ENCODE measurements at regions not wholly inside any gene's neighbourhood (a gene's known extent, or its start where the extent isn't known, plus 50 kb on each side); places are given as distances from the start of the nearest gene placed in this dataset.

DNA sequence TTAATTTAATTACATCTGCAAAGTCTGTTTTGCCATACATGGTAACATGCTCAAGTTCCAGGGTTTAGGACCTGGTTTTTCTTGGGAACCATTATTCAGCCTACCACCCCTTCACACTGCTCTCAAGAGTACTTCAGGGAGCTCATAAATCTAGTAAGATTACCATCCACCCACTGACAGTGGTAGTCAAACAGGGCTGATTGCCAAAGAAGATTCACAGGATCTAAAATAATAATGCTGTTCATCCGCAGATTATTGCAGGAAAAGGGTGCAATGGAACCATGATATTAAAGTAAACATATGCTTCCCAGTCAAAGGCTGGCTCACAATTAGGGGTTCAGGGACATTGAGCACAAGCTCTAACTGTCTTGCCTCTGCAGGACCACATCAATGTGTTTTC is 148.0 kb upstream of the CYRIA start:
- Histone ChIP-seq H3K27ac (ENCODE audit: low read length) (no peak overlapping the region), H3K27me3 (ENCODE audit: low read length) (no peaks in the 10 kb centered on the region), H3K9me3 (ENCODE audit: low read length) (no peaks in the 10 kb centered on the region), H3K4me1 (ENCODE audit: low read length) (no peaks in the 10 kb centered on the region), H3K4me2 (ENCODE audit: low read depth, low read length, poor library complexity, severe bottlenecking) (no peak overlapping the region), H3K9ac (ENCODE audit: low read length) (no peak overlapping the region), H3K4me3 (ENCODE audit: low read length) (no peak overlapping the region), H3K9me2 (replicated peaks; ENCODE audit: insufficient read depth, low read length) (no peaks in the 10 kb centered on the region), H3K79me2 (ENCODE audit: low read length) (no peaks in the 10 kb centered on the region), H3K36me3 (ENCODE audit: insufficient read depth, low read length) (no peaks in the 10 kb centered on the region), H2AFZ (ENCODE audit: low read length) (no peak overlapping the region), H4K20me1 (ENCODE audit: insufficient read depth, low read depth, low read length) (no peaks in the 10 kb centered on the region)
- DNase-seq: no peak

GRCh38 chr2:16798472-16798871 is 132.8 kb upstream of the CYRIA start:
- H3K4me3 ChIP-seq (ENCODE audit: low read length): no peak overlapping the region
- no peaks in the 10 kb centered on the region for H3K36me3 ChIP-seq (ENCODE audit: insufficient read depth, low read length)
- H3K79me2 ChIP-seq (ENCODE audit: low read length): no peaks in the 10 kb centered on the region
- H3K27ac ChIP-seq (ENCODE audit: low read length): no peak overlapping the region
- no peak overlapping the region for H3K4me2 ChIP-seq (ENCODE audit: low read depth, low read length, poor library complexity, severe bottlenecking)
- DNase-seq: no peak
- H3K9me2 ChIP-seq (replicated peaks; ENCODE audit: insufficient read depth, low read length): no peaks in the 10 kb centered on the region
- no peaks in the 10 kb centered on the region for H3K9me3 ChIP-seq (ENCODE audit: low read length)
- no peaks in the 10 kb centered on the region for H3K4me1 ChIP-seq (ENCODE audit: low read length)
- no peak overlapping the region for H3K9ac ChIP-seq (ENCODE audit: low read length)
- no peaks in the 10 kb centered on the region for H4K20me1 ChIP-seq (ENCODE audit: insufficient read depth, low read depth, low read length)
- H3K27me3 ChIP-seq (ENCODE audit: low read length): no peaks in the 10 kb centered on the region
- H2AFZ ChIP-seq (ENCODE audit: low read length): no peak overlapping the region

DNA sequence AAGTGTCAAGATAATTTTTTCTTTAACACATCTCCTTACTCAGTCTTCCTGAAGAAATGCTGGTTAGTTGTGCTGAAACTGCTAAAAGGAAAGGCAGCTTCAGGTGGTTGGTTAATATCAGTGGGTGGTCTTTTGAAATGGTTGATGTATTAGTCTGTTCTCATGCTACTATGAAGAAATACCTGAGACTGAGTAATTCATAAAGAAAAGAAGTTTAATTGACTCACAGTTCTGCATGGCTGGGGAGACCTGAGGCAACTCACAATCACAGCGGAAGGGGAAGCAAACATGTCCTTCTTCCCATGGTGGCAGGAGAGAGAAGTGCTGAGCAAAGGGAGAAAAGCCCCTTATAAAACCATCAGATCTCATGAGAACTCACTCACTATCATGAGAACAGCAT is 125.9 kb upstream of the CYRIA start:
- H4K20me1 ChIP-seq (ENCODE audit: insufficient read depth, low read depth, low read length): no peaks in the 10 kb centered on the region
- no peaks in the 10 kb centered on the region for H3K36me3 ChIP-seq (ENCODE audit: insufficient read depth, low read length)
- H3K27me3 ChIP-seq (ENCODE audit: low read length): no peaks in the 10 kb centered on the region
- no peak overlapping the region for H3K9ac ChIP-seq (ENCODE audit: low read length)
- H2AFZ ChIP-seq (ENCODE audit: low read length): no peak overlapping the region
- no peaks in the 10 kb centered on the region for H3K4me1 ChIP-seq (ENCODE audit: low read length)
- no peaks in the 10 kb centered on the region for H3K9me3 ChIP-seq (ENCODE audit: low read length)
- no peaks in the 10 kb centered on the region for H3K9me2 ChIP-seq (replicated peaks; ENCODE audit: insufficient read depth, low read length)
- H3K4me2 ChIP-seq (ENCODE audit: low read depth, low read length, poor library complexity, severe bottlenecking): no peak overlapping the region
- H3K27ac ChIP-seq (ENCODE audit: low read length): no peak overlapping the region
- DNase-seq: no peak
- no peak overlapping the region for H3K4me3 ChIP-seq (ENCODE audit: low read length)
- H3K79me2 ChIP-seq (ENCODE audit: low read length): no peaks in the 10 kb centered on the region

GRCh38 chr2:16785149-16785548 is 119.5 kb upstream of the CYRIA start:
- no peak for DNase-seq
- Histone ChIP-seq H3K4me2 (ENCODE audit: low read depth, low read length, poor library complexity, severe bottlenecking) (no peak overlapping the region), H3K27ac (ENCODE audit: low read length) (no peak overlapping the region), H3K4me1 (ENCODE audit: low read length) (no peaks in the 10 kb centered on the region), H3K79me2 (ENCODE audit: low read length) (no peaks in the 10 kb centered on the region), H2AFZ (ENCODE audit: low read length) (no peak overlapping the region), H4K20me1 (ENCODE audit: insufficient read depth, low read depth, low read length) (no peaks in the 10 kb centered on the region), H3K36me3 (ENCODE audit: insufficient read depth, low read length) (no peaks in the 10 kb centered on the region), H3K9ac (ENCODE audit: low read length) (no peak overlapping the region), H3K27me3 (ENCODE audit: low read length) (no peaks in the 10 kb centered on the region), H3K9me2 (replicated peaks; ENCODE audit: insufficient read depth, low read length) (no peaks in the 10 kb centered on the region), H3K4me3 (ENCODE audit: low read length) (no peak overlapping the region), H3K9me3 (ENCODE audit: low read length) (no peaks in the 10 kb centered on the region)

DNA sequence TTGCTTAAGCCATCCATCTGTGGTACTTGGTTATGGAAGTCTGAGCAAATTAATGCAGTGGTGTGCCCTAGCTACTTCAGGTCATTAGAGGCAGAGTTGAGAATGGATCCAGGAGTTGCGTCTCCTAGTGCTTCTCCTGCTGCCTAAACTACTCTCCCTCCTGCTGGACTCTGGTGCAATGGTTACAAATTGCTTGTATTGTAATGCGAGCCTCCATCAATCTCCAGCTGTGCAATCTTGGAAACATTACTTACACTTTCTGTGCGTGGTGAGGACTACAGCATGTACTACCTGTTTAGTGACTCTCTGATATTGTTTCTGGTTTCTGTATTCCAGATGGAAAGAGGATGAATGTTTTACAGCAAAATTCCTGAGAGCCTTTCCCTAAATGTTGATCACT is 119.0 kb upstream of the CYRIA start:
- no peaks in the 10 kb centered on the region for H3K79me2 ChIP-seq (ENCODE audit: low read length)
- H3K36me3 ChIP-seq (ENCODE audit: insufficient read depth, low read length): no peaks in the 10 kb centered on the region
- no peaks in the 10 kb centered on the region for H4K20me1 ChIP-seq (ENCODE audit: insufficient read depth, low read depth, low read length)
- no peak overlapping the region for H3K4me3 ChIP-seq (ENCODE audit: low read length)
- H2AFZ ChIP-seq (ENCODE audit: low read length): no peak overlapping the region
- no peaks in the 10 kb centered on the region for H3K9me2 ChIP-seq (replicated peaks; ENCODE audit: insufficient read depth, low read length)
- H3K27me3 ChIP-seq (ENCODE audit: low read length): no peaks in the 10 kb centered on the region
- H3K4me2 ChIP-seq (ENCODE audit: low read depth, low read length, poor library complexity, severe bottlenecking): no peak overlapping the region
- H3K9me3 ChIP-seq (ENCODE audit: low read length): no peaks in the 10 kb centered on the region
- no peaks in the 10 kb centered on the region for H3K4me1 ChIP-seq (ENCODE audit: low read length)
- DNase-seq: no peak
- no peak overlapping the region for H3K27ac ChIP-seq (ENCODE audit: low read length)
- no peak overlapping the region for H3K9ac ChIP-seq (ENCODE audit: low read length)

- Histone ChIP-seq H3K4me2 (ENCODE audit: low read depth, low read length, poor library complexity, severe bottlenecking) (no peak overlapping the region), H3K27ac (ENCODE audit: low read length) (no peak overlapping the region), H3K9me3 (ENCODE audit: low read length) (no peaks in the 10 kb centered on the region), H3K4me1 (ENCODE audit: low read length) (no peaks in the 10 kb centered on the region), H3K27me3 (ENCODE audit: low read length) (no peaks in the 10 kb centered on the region), H3K36me3 (ENCODE audit: insufficient read depth, low read length) (no peaks in the 10 kb centered on the region), H3K9ac (ENCODE audit: low read length) (no peak overlapping the region), H4K20me1 (ENCODE audit: insufficient read depth, low read depth, low read length) (no peaks in the 10 kb centered on the region), H3K79me2 (ENCODE audit: low read length) (no peaks in the 10 kb centered on the region), H3K4me3 (ENCODE audit: low read length) (no peak overlapping the region), H2AFZ (ENCODE audit: low read length) (no peak overlapping the region), H3K9me2 (replicated peaks; ENCODE audit: insufficient read depth, low read length) (no peaks in the 10 kb centered on the region)
- DNase-seq: no peak
Observed at GRCh38 chr2:16777123-16777870, 111.7 kb upstream of the CYRIA start.

DNA sequence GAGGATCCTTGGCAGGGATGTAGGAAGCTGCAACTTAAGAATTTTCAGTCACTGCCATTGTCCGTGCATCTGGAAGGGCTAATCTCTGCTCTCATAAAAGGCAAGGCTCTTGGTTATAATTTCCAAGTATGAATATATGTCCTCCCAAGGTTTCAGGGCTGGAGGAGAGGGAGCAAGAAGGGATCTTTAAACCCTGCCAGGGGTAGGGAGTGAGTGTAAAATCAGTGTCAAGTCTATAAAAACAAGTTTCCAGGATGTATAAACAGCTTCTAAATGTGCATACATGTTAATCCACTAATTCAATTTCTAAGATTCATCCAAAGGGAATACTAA is 110.2 kb upstream of the CYRIA start:
- H3K9me2 ChIP-seq (replicated peaks; ENCODE audit: insufficient read depth, low read length): no peaks in the 10 kb centered on the region
- H3K27ac ChIP-seq (ENCODE audit: low read length): no peak overlapping the region
- no peaks in the 10 kb centered on the region for H3K4me1 ChIP-seq (ENCODE audit: low read length)
- H3K4me3 ChIP-seq (ENCODE audit: low read length): no peak overlapping the region
- H3K9ac ChIP-seq (ENCODE audit: low read length): no peak overlapping the region
- no peaks in the 10 kb centered on the region for H3K36me3 ChIP-seq (ENCODE audit: insufficient read depth, low read length)
- no peak overlapping the region for H3K4me2 ChIP-seq (ENCODE audit: low read depth, low read length, poor library complexity, severe bottlenecking)
- H3K9me3 ChIP-seq (ENCODE audit: low read length): no peaks in the 10 kb centered on the region
- DNase-seq: no peak
- no peaks in the 10 kb centered on the region for H3K27me3 ChIP-seq (ENCODE audit: low read length)
- H3K79me2 ChIP-seq (ENCODE audit: low read length): no peaks in the 10 kb centered on the region
- no peak overlapping the region for H2AFZ ChIP-seq (ENCODE audit: low read length)
- no peaks in the 10 kb centered on the region for H4K20me1 ChIP-seq (ENCODE audit: insufficient read depth, low read depth, low read length)

DNA sequence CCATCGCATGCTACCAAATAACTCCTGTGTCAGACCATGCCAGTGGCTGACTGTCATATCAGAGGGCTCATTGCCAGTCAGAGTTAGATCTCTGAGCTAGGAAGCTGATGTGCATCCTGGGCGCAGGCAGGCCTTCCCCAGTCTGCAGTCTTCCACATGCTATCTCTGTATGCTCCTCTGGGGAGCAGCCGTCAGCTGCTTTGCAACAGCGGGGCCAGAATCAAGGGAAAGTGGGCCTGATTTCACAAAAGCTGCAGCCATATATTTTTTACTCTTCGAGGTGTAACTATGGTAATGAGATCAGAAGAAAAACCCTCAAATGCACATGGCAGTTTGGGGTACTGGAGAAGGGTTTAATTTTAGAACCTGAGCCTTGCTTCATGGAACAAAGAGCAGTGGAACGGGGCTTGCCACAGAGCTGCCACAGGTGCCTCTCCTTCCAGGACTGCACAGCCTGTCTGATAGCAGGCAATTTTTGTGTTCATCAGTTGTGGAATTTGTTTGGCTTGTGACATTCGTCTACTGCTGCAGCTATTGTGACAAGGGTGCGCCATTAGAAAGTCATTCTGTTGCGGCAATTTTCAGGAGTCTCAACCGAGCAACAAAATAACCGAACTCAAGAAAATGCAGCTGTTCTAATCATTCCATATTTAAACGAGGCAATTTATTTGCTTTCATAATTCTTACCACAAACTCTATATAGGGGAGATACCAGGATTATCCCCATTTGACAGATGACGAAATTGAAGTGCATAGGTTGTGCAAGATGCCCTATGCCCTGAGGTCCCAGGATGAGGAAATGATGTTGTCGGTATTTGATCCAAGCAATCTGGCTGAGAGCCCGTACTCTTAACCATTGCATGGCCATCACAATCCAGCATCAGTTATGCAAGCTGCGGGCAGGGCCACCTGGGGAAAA is 109.6 kb upstream of the CYRIA start:
- no peaks in the 10 kb centered on the region for H3K36me3 ChIP-seq (ENCODE audit: insufficient read depth, low read length)
- no peaks in the 10 kb centered on the region for H3K4me1 ChIP-seq (ENCODE audit: low read length)
- no peaks in the 10 kb centered on the region for H3K79me2 ChIP-seq (ENCODE audit: low read length)
- no peak overlapping the region for H3K4me2 ChIP-seq (ENCODE audit: low read depth, low read length, poor library complexity, severe bottlenecking)
- no peak overlapping the region for H2AFZ ChIP-seq (ENCODE audit: low read length)
- H3K27me3 ChIP-seq (ENCODE audit: low read length): no peaks in the 10 kb centered on the region
- H3K9ac ChIP-seq (ENCODE audit: low read length): no peak overlapping the region
- no peaks in the 10 kb centered on the region for H4K20me1 ChIP-seq (ENCODE audit: insufficient read depth, low read depth, low read length)
- no peaks in the 10 kb centered on the region for H3K9me2 ChIP-seq (replicated peaks; ENCODE audit: insufficient read depth, low read length)
- no peak for DNase-seq
- H3K27ac ChIP-seq (ENCODE audit: low read length): no peak overlapping the region
- H3K4me3 ChIP-seq (ENCODE audit: low read length): no peak overlapping the region
- H3K9me3 ChIP-seq (ENCODE audit: low read length): no peaks in the 10 kb centered on the region
